Activated CD8-positive, alpha-beta T cell treated with anti-CD3 and anti-CD28 coated beads for 36 hours (primary cell): ENCODE measurements at regions not wholly inside any gene's neighbourhood (a gene's known extent, or its start where the extent isn't known, plus 50 kb on each side); places are given as distances from the start of the nearest gene placed in this dataset.

Source experiments
- ATAC-seq: fragments of 200-7000 bp; cut with Tn5 transposase; one replicate; pipeline ENCODE4 v1.10.0; 2021; ENCODE audit warnings: mild to moderate bottlenecking, moderate library complexity
- CTCF ChIA-PET: fragments of 350-600 bp; sonication (Branson Sonifier 250); formaldehyde crosslinking; loops from one replicate; lab custom pipeline; 2021; ENCODE audit warnings: antibody characterized with exemption; lab: Charles Lee
- POLR2A ChIA-PET: fragments of 350-600 bp; sonication (Branson Sonifier 250); formaldehyde crosslinking; loops from one replicate; lab custom pipeline; 2021; ENCODE audit warnings: antibody characterized with exemption; lab: Charles Lee
- DNase-seq: peaks from one replicate; pipeline ENCODE4 v3.0.0-alpha.2; 2020
- H3K27ac Mint-ChIP-seq: one replicate; pipeline ENCODE4 v1.8.0; 2021; ENCODE audit warnings: mild to moderate bottlenecking, mixed read lengths
- H3K27me3 Mint-ChIP-seq: one replicate; pipeline ENCODE4 v1.8.0; 2021; ENCODE audit warnings: mixed read lengths
- H3K36me3 Mint-ChIP-seq: one replicate; pipeline ENCODE4 v1.8.0; 2021; ENCODE audit warnings: low read depth, mixed read lengths
- H3K4me1 Mint-ChIP-seq: one replicate; pipeline ENCODE4 v1.8.0; 2021; ENCODE audit warnings: low read depth, mixed read lengths
- H3K4me3 Mint-ChIP-seq: one replicate; pipeline ENCODE4 v1.8.0; 2021; ENCODE audit warnings: mild to moderate bottlenecking, moderate library complexity, mixed read lengths
- H3K9me3 Mint-ChIP-seq: one replicate; pipeline ENCODE4 v1.8.0; 2021; ENCODE audit warnings: mixed read lengths
- intact Hi-C: fragments of 100-400 bp; cut with micrococcal nuclease; formaldehyde crosslinking; loops from one replicate; pipeline ENCODE4 v1.10.0; 2022
- TF ChIP-seq, protein P1 (sequence below): fragments of 200-600 bp; IDR thresholded peaks from one replicate; pipeline ENCODE4 v1.8.0; 2022; ENCODE audit warnings: antibody characterized with exemption, mild to moderate bottlenecking

DNA sequence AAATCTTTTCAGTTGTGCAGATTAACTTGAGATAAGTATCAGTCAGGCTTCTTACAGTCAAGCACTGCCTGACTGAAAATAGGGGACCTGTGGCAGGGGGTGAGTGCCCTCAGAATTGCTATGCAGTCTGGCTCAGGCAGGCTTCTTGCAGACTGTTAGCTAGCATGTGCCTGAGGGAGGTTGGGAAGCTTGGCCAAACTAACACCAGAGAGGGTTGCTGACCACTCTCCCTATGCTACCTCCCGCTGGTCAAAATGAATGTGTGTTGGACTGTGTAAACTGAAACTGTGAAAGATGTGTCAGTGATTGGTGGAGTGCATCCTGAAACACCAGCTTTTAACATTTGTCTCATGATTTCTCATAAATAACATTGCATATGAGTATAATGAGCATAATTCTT is 622.3 kb upstream of the IMPG1 start:
- ChIA-PET CTCF (no interaction called here), POLR2A (no interaction called here)
- Mint-ChIP-seq H3K4me3 (no peak overlapping the region), H3K4me1 (no peaks in the 10 kb centered on the region), H3K36me3 (no peaks in the 10 kb centered on the region), H3K27me3 (no peaks in the 10 kb centered on the region), H3K9me3 (no peaks in the 10 kb centered on the region), H3K27ac (no peak overlapping the region)
- TF ChIP-seq, protein P1, sequence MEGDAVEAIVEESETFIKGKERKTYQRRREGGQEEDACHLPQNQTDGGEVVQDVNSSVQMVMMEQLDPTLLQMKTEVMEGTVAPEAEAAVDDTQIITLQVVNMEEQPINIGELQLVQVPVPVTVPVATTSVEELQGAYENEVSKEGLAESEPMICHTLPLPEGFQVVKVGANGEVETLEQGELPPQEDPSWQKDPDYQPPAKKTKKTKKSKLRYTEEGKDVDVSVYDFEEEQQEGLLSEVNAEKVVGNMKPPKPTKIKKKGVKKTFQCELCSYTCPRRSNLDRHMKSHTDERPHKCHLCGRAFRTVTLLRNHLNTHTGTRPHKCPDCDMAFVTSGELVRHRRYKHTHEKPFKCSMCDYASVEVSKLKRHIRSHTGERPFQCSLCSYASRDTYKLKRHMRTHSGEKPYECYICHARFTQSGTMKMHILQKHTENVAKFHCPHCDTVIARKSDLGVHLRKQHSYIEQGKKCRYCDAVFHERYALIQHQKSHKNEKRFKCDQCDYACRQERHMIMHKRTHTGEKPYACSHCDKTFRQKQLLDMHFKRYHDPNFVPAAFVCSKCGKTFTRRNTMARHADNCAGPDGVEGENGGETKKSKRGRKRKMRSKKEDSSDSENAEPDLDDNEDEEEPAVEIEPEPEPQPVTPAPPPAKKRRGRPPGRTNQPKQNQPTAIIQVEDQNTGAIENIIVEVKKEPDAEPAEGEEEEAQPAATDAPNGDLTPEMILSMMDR = no peak
- ATAC-seq (no peak), DNase-seq (no peak)
- intact Hi-C loops = no loop called here

DNA sequence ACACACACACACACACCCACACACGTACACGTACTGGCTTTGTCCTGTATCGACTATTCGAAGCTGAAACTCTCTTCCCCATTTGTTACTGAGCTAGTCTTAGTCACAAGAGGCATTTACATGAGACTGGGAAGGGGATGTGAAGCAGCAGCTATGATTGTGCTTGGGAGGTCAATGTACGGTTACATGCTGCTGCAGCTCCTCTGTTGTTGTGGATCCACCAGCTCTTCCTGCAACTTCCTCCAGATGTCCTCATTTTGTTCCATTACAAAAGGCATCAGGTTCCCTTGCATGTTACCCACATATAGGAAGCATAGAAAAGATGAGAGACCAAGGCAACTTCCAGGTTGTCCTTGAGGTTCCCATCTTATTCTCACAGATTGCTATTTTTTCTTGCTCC is 612.4 kb upstream of the IMPG1 start:
- H3K4me1 Mint-ChIP-seq = no peaks in the 10 kb centered on the region
- no peak for ATAC-seq
- DNase-seq = no peak
- H3K4me3 Mint-ChIP-seq = no peak overlapping the region
- no peak overlapping the region for H3K27ac Mint-ChIP-seq
- H3K27me3 Mint-ChIP-seq = no peaks in the 10 kb centered on the region
- no peaks in the 10 kb centered on the region for H3K36me3 Mint-ChIP-seq
- TF ChIP-seq, protein P1 = no peak
- H3K9me3 Mint-ChIP-seq = peaks cover 7% of the 10 kb centered on the region
- POLR2A ChIA-PET = no interaction called here
- CTCF ChIA-PET = no interaction called here
- intact Hi-C loops = no loop called here

DNA sequence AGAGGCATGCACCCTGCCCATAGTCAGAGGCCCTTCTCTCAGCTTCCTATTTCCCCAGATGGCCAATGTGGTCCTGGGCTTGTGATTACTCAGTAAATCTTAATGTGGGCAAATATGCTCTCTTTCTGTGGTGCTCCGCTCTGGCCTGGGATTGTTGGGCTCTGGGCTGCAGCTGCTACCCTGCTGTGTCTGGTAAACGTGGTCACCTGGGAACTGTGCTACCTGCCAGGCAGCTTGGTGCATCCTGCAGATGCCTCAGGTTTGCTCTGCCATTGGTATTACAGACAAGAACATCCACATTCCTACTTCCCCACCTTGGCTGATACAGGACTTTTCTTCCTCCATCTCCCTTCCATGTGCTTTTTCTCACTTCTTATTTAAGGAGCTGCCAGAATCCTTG is 611.5 kb upstream of the IMPG1 start:
- TF ChIP-seq, protein P1 = no peak
- no peak overlapping the region for H3K27ac Mint-ChIP-seq
- no peak for ATAC-seq
- H3K9me3 Mint-ChIP-seq = peaks cover 7% of the 10 kb centered on the region
- H3K27me3 Mint-ChIP-seq = no peaks in the 10 kb centered on the region
- CTCF ChIA-PET = no interaction called here
- H3K4me3 Mint-ChIP-seq = no peak overlapping the region
- no peaks in the 10 kb centered on the region for H3K36me3 Mint-ChIP-seq
- POLR2A ChIA-PET = no interaction called here
- intact Hi-C loops = no loop called here
- DNase-seq = no peak
- H3K4me1 Mint-ChIP-seq = no peaks in the 10 kb centered on the region

DNA sequence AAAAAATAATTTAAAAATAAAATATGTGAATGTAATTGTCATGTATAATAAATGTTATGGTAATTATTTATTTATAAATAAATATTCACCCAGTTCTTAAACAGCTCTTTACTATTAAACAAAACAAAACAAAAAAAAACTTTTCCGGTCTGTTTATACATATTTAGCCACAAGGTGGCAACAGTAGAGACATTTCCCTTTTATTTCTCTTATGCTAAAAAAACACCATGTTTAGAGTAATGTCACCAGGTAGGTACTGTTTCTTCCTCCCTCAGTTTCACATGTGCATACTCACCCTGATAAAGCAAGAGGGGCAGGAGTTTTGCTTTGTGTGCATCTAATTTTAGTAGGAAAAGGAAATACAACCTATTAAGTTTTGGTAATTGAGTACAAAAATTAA is 610.4 kb upstream of the IMPG1 start:
- no peaks in the 10 kb centered on the region for H3K36me3 Mint-ChIP-seq
- TF ChIP-seq, protein P1 = no peak
- no peak overlapping the region for H3K27ac Mint-ChIP-seq
- ChIA-PET CTCF (no interaction called here), POLR2A (no interaction called here)
- DNase-seq (no peak), ATAC-seq (no peak)
- H3K4me1 Mint-ChIP-seq = no peaks in the 10 kb centered on the region
- no peaks in the 10 kb centered on the region for H3K27me3 Mint-ChIP-seq
- peaks cover 4% of the 10 kb centered on the region for H3K9me3 Mint-ChIP-seq
- H3K4me3 Mint-ChIP-seq = no peak overlapping the region
- intact Hi-C loops = no loop called here

DNA sequence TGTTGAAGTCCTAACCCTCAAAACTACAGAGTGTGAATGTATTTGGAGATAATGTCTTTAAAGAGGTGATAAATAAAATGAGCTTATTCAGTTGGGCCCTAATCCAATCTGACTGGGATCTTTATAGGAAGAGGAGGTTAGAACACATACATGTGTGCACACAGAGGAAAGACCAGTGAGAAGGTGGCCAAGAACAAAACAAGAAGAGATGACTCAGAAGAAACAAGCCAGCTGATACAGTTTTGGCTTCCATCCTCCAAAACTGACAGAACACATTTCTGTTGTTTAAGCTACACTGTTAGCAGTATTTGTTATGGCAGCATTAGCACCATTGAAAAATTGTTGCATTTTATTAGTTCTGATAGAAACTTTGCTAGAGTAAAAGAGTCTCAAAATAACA is 609.3 kb upstream of the IMPG1 start:
- intact Hi-C loops = no loop called here
- Mint-ChIP-seq H3K9me3 (peaks cover 4% of the 10 kb centered on the region), H3K4me3 (no peak overlapping the region), H3K4me1 (no peaks in the 10 kb centered on the region), H3K27me3 (no peaks in the 10 kb centered on the region), H3K36me3 (no peaks in the 10 kb centered on the region), H3K27ac (no peak overlapping the region)
- ChIA-PET CTCF (interaction anchor here (0.9 kb wide), 1 partner anchor 747 kb away, joined by 3 read pairs; no protein-coding TSS in a partner anchor), POLR2A (no interaction called here)
- TF ChIP-seq, protein P1 = no peak
- ATAC-seq (no peak), DNase-seq (no peak)
